Smooth muscle cell (in vitro differentiated cells): ENCODE measurements at regions not wholly inside any gene's neighbourhood (a gene's known extent, or its start where the extent isn't known, plus 50 kb on each side); places are given as distances from the start of the nearest gene placed in this dataset.

ENCODE experiments used
- DNase-seq: peaks from one replicate; lab custom pipeline; 2025; ENCODE audit not compliant: unreplicated experiment; lab: John Stamatoyannopoulos, UW
- H2AFZ ChIP-seq: fragments of 200-600 bp; sonication (generic); 2 replicates; pipeline ENCODE4 v1.6.0; 2016; ENCODE audit warnings: antibody characterized with exemption, low read depth, mild to moderate bottlenecking
- H3F3A ChIP-seq: fragments of 200-600 bp; sonication (generic); 2 replicates; pipeline ENCODE4 v1.6.0; 2017; ENCODE audit warnings: antibody characterized with exemption, low read depth
- H3K27ac ChIP-seq: fragments of 200-600 bp; sonication (generic); 2 replicates; pipeline ENCODE4 v1.5.1; 2016; ENCODE audit warnings: low read depth, mild to moderate bottlenecking
- H3K27me3 ChIP-seq: fragments of 200-600 bp; sonication (generic); 2 replicates; pipeline ENCODE4 v1.6.1; 2016; ENCODE audit warnings: low read depth, mild to moderate bottlenecking
- H3K36me3 ChIP-seq: fragments of 200-600 bp; sonication (generic); 2 replicates; pipeline ENCODE4 v1.5.1; 2016; ENCODE audit warnings: low read depth
- H3K4me1 ChIP-seq: fragments of 200-600 bp; sonication (generic); 2 replicates; pipeline ENCODE4 v1.5.1; 2016; ENCODE audit warnings: low read depth
- H3K4me2 ChIP-seq: fragments of 200-600 bp; sonication (generic); 2 replicates; pipeline ENCODE4 v1.6.0; 2016; ENCODE audit warnings: mild to moderate bottlenecking
- H3K4me3 ChIP-seq: fragments of 200-600 bp; sonication (generic); 2 replicates; pipeline ENCODE4 v1.5.1; 2016; ENCODE audit warnings: mild to moderate bottlenecking
- H3K79me2 ChIP-seq: fragments of 200-600 bp; sonication (generic); 2 replicates; pipeline ENCODE4 v1.6.0; 2016; ENCODE audit warnings: low read depth, mild to moderate bottlenecking
- H3K9ac ChIP-seq: fragments of 200-600 bp; sonication (generic); 2 replicates; pipeline ENCODE4 v1.6.0; 2016; ENCODE audit warnings: low read depth
- H3K9me3 ChIP-seq: fragments of 200-600 bp; sonication (generic); replicated peaks from 2 replicates; pipeline ENCODE4 v1.5.1; 2016; ENCODE audit warnings: low read depth
- H4K20me1 ChIP-seq: fragments of 200-600 bp; sonication (generic); 2 replicates; pipeline ENCODE4 v1.6.0; 2016; ENCODE audit warnings: low read depth
- CTCF ChIP-seq: fragments of 200-600 bp; sonication (generic); IDR thresholded peaks from 2 replicates; pipeline ENCODE4 v1.5.1; 2017; ENCODE audit warnings: borderline replicate concordance, mild to moderate bottlenecking, antibody characterized with exemption; ENCODE audit not compliant: insufficient read depth, poor library complexity, severe bottlenecking
- WGBS: methylation state at CpG from one replicate; pipeline ENCODE4 v1.1.7; 2016; ENCODE audit warnings: low lambda C conversion rate; 5-methylcytosine and 5-hydroxymethylcytosine counted together

GRCh38 chr11:116332391-116332790 lies 440.4 kb downstream of the BUD13 start:
- Histone ChIP-seq H3K4me3 (no peak overlapping the region), H3K4me1 (no peaks in the 10 kb centered on the region), H3F3A (no peaks in the 10 kb centered on the region), H3K36me3 (no peaks in the 10 kb centered on the region), H3K9ac (no peak overlapping the region), H3K27me3 (no peaks in the 10 kb centered on the region), H3K4me2 (no peak overlapping the region), H3K79me2 (no peaks in the 10 kb centered on the region), H3K9me3 (no peaks in the 10 kb centered on the region), H4K20me1 (no peaks in the 10 kb centered on the region), H2AFZ (no peak overlapping the region), H3K27ac (no peak overlapping the region)
- TF ChIP-seq CTCF, result no peak
- WGBS, result 96% methylated on average over 8 of the region's 8 CpGs
- no peak for DNase-seq

GRCh38 chr11:116331381-116331780 lies 441.4 kb downstream of the BUD13 start:
- no peak for TF ChIP-seq CTCF
- Histone ChIP-seq H3K9me3 (no peaks in the 10 kb centered on the region), H2AFZ (no peak overlapping the region), H3K9ac (no peak overlapping the region), H3K27ac (no peak overlapping the region), H3K27me3 (no peaks in the 10 kb centered on the region), H3F3A (no peaks in the 10 kb centered on the region), H3K4me3 (no peak overlapping the region), H3K4me2 (no peak overlapping the region), H3K4me1 (no peaks in the 10 kb centered on the region), H3K36me3 (no peaks in the 10 kb centered on the region), H4K20me1 (no peaks in the 10 kb centered on the region), H3K79me2 (no peaks in the 10 kb centered on the region)
- 94% methylated on average over 4 of the region's 4 CpGs for WGBS
- DNase-seq, result no peak

GRCh38 chr11:116330439-116331185 lies 442.2 kb downstream of the BUD13 start:
- DNase-seq, result no peak
- H3K27me3 ChIP-seq, result no peaks in the 10 kb centered on the region
- no peak for TF ChIP-seq CTCF
- WGBS, result 90% methylated on average over 7 of the region's 7 CpGs
- H2AFZ ChIP-seq, result no peak overlapping the region
- no peaks in the 10 kb centered on the region for H3K36me3 ChIP-seq
- no peaks in the 10 kb centered on the region for H4K20me1 ChIP-seq
- H3F3A ChIP-seq, result no peaks in the 10 kb centered on the region
- H3K4me3 ChIP-seq, result no peak overlapping the region
- H3K4me1 ChIP-seq, result no peaks in the 10 kb centered on the region
- no peak overlapping the region for H3K9ac ChIP-seq
- H3K79me2 ChIP-seq, result no peaks in the 10 kb centered on the region
- no peaks in the 10 kb centered on the region for H3K9me3 ChIP-seq
- no peak overlapping the region for H3K27ac ChIP-seq
- no peak overlapping the region for H3K4me2 ChIP-seq
